ENCODE measurements at regions not wholly inside any gene's neighbourhood (a gene's known extent, or its start where the extent isn't known, plus 50 kb on each side); places are given as distances from the start of the nearest gene placed in this dataset.

GRCh38 chr10:124322191-124322980 is 96.3 kb downstream of the OAT start:
- no peak for DNase-seq (ENCODE audit: low spot score)
- Mint-ChIP-seq H3K4me3 (no peak overlapping the region), H3K36me3 (no peaks in the 10 kb centered on the region), H3K27me3 (ENCODE audit: low read depth) (no peaks in the 10 kb centered on the region), H3K9me3 (peaks cover 10% of the 10 kb centered on the region; the same call in 1 of the 2 replicates), H3K27ac (no peak overlapping the region), H3K4me1 (no peaks in the 10 kb centered on the region)
- POLR2A ChIA-PET = no interaction called here
- no peak for TF ChIP-seq ZNF512 (CRISPR knock-in tag; IDR thresholded peaks at IDR 0.05; ENCODE audit: borderline replicate concordance)
- TF ChIP-seq PRRX2 (CRISPR knock-in tag; IDR thresholded peaks at IDR 0.05) = no peak
- no peak for TF ChIP-seq ESRRA (CRISPR knock-in tag; IDR thresholded peaks at IDR 0.05; ENCODE audit: borderline replicate concordance)
- no peak for TF ChIP-seq SOX15 (CRISPR knock-in tag; IDR thresholded peaks at IDR 0.05)
- TF ChIP-seq IRF1 (CRISPR knock-in tag; IDR thresholded peaks at IDR 0.05) = no peak
- no peak for TF ChIP-seq CREM (CRISPR knock-in tag; IDR thresholded peaks at IDR 0.05)
- no peak for TF ChIP-seq ZNF121 (CRISPR knock-in tag; IDR thresholded peaks at IDR 0.05)
- TF ChIP-seq TEAD4 (CRISPR knock-in tag; IDR thresholded peaks at IDR 0.05) = no peak
- no peak for TF ChIP-seq GRHL2 (CRISPR knock-in tag; IDR thresholded peaks at IDR 0.05; ENCODE audit: insufficient replicate concordance, severe bottlenecking)
- TF ChIP-seq ZNF219 (CRISPR knock-in tag; IDR thresholded peaks at IDR 0.05; ENCODE audit: borderline replicate concordance) = no peak
- TF ChIP-seq AR (CRISPR knock-in tag; IDR thresholded peaks at IDR 0.05) = no peak
- TF ChIP-seq PREB (CRISPR knock-in tag; IDR thresholded peaks at IDR 0.05; ENCODE audit: borderline replicate concordance) = no peak
- no peak for TF ChIP-seq ZNF317 (CRISPR knock-in tag; IDR thresholded peaks at IDR 0.05; ENCODE audit: borderline replicate concordance, low read depth)
- no peak for TF ChIP-seq ATF3 (CRISPR knock-in tag; conservative IDR thresholded peaks at IDR 0.05)
- no peak for TF ChIP-seq EMX1 (CRISPR knock-in tag; IDR thresholded peaks at IDR 0.05)
- no peak for TF ChIP-seq MAX (CRISPR knock-in tag; IDR thresholded peaks at IDR 0.05)
- no peak for TF ChIP-seq ZNF416 (CRISPR knock-in tag; IDR thresholded peaks at IDR 0.05)
- no peak for TF ChIP-seq FOXP1 (CRISPR knock-in tag; IDR thresholded peaks at IDR 0.05; ENCODE audit: borderline replicate concordance)
- TF ChIP-seq SMAD4 (CRISPR knock-in tag; IDR thresholded peaks at IDR 0.05) = no peak
- no peak for TF ChIP-seq CTCF (IDR thresholded peaks at IDR 0.05)
- ATAC-seq = no peak
- CTCF ChIA-PET = interaction anchor here (1.0 to 1.4 kb wide), 2 partner anchors 27 to 30 kb away, joined by 3 read pairs; no protein-coding TSS in a partner anchor

All from WTC11 (cell line).